Nephron (organoid): ENCODE measurements at regions not wholly inside any gene's neighbourhood (a gene's known extent, or its start where the extent isn't known, plus 50 kb on each side); places are given as distances from the start of the nearest gene placed in this dataset.

Experiments
- H3K27ac Mint-ChIP-seq, 3 experiments: 2 replicates each; pipeline ENCODE4 v1.8.0; 2020; ENCODE audit warnings: mixed read lengths in 3 of 3, mild to moderate bottlenecking in 2 of 3, moderate library complexity in 1 of 3
- H3K27me3 Mint-ChIP-seq: 2 replicates; pipeline ENCODE4 v1.8.0; 2021; ENCODE audit warnings: low read depth, mild to moderate bottlenecking, moderate library complexity, mixed read lengths
- H3K36me3 Mint-ChIP-seq: 2 replicates; pipeline ENCODE4 v1.8.0; 2020; ENCODE audit warnings: low read depth, mixed read lengths
- H3K4me1 Mint-ChIP-seq: 2 replicates; pipeline ENCODE4 v1.8.0; 2020; ENCODE audit warnings: mixed read lengths
- H3K4me3 Mint-ChIP-seq, 3 experiments: 2 replicates each; pipeline ENCODE4 v1.8.0; 2020; ENCODE audit warnings: mild to moderate bottlenecking in 3 of 3, mixed read lengths in 3 of 3, moderate library complexity in 2 of 3
- H3K9me3 Mint-ChIP-seq: 2 replicates; pipeline ENCODE4 v1.8.0; 2020; ENCODE audit warnings: mixed read lengths
- TF ChIP-seq, protein P1 (sequence below), 3 experiments: fragments of 200-600 bp; sonication (generic); IDR thresholded peaks; one replicate each; pipeline ENCODE4 v1.5.0; 2021; ENCODE audit warnings: antibody characterized with exemption in 3 of 3; ENCODE audit not compliant: unreplicated experiment in 3 of 3

DNA sequence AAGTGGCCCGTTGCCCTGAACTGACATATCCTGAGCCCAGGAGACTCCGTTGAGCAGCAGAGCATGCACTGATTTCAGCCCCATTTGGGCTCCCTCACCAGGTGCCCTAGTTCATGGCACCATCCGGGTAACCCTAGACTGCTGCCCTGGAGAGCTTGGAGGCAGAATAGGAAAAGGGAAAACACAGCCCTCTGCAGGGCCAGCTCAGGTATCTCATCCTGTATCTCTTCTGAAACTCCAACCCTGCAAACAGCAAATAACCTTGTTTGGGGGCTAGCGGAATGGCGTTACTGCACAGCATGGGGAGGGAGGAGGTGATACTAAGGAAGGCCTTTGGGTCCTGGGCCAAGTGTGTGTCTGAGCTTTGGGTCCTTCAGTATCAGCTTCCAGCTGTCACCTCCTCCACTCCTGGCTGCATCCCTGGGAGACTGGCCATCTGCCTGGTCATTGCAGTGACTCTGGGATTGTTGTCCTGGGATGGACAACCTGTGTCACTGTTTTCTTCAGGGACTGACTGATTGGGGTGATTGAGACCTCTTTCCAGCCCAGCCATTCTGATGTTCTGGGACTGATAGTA lies 233.8 kb upstream of the SKOR2 start:
- Mint-ChIP-seq H3K9me3 (no peaks in the 10 kb centered on the region), H3K36me3 (no peaks in the 10 kb centered on the region), H3K4me3 (no peak overlapping the region), H3K27me3 (peaks cover 53% of the 10 kb centered on the region), H3K27ac (no peak overlapping the region), H3K4me1 (no peaks in the 10 kb centered on the region)
- TF ChIP-seq, protein P1, sequence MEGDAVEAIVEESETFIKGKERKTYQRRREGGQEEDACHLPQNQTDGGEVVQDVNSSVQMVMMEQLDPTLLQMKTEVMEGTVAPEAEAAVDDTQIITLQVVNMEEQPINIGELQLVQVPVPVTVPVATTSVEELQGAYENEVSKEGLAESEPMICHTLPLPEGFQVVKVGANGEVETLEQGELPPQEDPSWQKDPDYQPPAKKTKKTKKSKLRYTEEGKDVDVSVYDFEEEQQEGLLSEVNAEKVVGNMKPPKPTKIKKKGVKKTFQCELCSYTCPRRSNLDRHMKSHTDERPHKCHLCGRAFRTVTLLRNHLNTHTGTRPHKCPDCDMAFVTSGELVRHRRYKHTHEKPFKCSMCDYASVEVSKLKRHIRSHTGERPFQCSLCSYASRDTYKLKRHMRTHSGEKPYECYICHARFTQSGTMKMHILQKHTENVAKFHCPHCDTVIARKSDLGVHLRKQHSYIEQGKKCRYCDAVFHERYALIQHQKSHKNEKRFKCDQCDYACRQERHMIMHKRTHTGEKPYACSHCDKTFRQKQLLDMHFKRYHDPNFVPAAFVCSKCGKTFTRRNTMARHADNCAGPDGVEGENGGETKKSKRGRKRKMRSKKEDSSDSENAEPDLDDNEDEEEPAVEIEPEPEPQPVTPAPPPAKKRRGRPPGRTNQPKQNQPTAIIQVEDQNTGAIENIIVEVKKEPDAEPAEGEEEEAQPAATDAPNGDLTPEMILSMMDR (IDR thresholded peaks at IDR 0.05; ENCODE audit: unreplicated experiment in 3 of 3), result no peak

DNA sequence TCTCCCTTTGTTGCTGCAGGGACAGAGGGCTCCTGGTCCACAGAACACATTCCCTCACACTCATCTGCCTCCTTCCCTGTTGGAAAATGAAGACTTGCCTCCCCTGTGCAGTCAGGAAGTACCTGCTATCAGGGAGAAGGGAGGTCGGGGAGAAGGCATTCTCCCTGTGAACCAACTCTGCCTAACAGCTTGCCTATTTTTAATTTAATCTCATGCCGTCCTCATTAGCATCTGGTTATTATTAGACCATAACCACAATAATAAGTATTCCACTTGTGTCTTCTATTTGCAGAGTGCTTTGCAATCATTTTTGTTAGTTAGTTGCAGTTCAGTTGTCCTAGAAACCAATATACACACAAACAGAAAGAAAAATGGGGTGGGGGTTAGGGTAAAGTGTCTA lies 232.6 kb upstream of the SKOR2 start:
- H3K4me1 Mint-ChIP-seq, result no peaks in the 10 kb centered on the region
- TF ChIP-seq, protein P1 (IDR thresholded peaks at IDR 0.05; ENCODE audit: unreplicated experiment in 3 of 3), result no peak
- peaks cover 58% of the 10 kb centered on the region for H3K27me3 Mint-ChIP-seq
- no peak overlapping the region for H3K27ac Mint-ChIP-seq
- no peaks in the 10 kb centered on the region for H3K36me3 Mint-ChIP-seq
- no peaks in the 10 kb centered on the region for H3K9me3 Mint-ChIP-seq
- H3K4me3 Mint-ChIP-seq, result no peak overlapping the region

DNA sequence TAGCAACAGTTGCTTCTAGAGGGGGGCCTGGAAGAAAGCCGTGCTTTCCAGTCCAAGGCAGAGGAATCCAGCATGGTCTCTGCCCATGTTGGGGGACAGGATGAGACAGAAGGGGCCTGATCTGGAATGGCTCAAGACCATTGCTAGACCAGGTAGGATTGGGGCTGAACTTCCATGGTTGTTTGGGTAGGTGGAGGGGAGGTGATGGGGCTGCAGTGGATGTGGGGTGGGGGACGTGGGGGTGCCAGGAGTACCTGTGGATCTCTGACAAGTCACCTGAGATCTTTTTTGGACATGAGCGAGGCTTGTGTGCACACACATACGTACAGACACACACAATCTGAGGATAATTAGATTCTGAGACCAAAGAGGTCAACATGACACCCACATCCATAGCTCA lies 228.7 kb upstream of the SKOR2 start:
- Mint-ChIP-seq H3K27ac (no peak overlapping the region), H3K4me3 (no peak overlapping the region), H3K9me3 (no peaks in the 10 kb centered on the region), H3K36me3 (no peaks in the 10 kb centered on the region), H3K27me3 (peaks cover 53% of the 10 kb centered on the region), H3K4me1 (no peaks in the 10 kb centered on the region)
- TF ChIP-seq, protein P1 (IDR thresholded peaks at IDR 0.05; ENCODE audit: unreplicated experiment in 3 of 3), result no peak

DNA sequence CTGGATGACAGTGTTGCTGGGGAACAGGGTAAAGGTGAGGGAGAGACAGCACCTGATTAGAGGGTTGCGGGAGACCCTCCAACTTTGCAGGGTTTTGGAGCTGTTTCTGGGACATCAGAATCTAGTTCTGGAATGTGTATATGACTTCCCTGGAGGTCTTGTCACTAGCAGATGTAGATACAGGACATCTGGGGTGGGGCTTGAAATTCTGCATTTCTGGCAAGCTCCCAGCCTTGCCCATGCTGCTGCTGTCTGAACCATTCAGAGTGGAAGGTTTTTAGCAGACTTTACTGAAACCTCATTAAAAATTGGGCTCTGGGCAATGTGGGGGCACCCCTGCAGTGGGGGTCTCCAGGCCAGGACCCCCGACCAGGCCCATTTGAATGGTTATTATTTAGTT lies 220.3 kb upstream of the SKOR2 start:
- H3K4me3 Mint-ChIP-seq, result no peak overlapping the region
- TF ChIP-seq, protein P1 (IDR thresholded peaks at IDR 0.05; ENCODE audit: unreplicated experiment in 3 of 3), result no peak
- no peaks in the 10 kb centered on the region for H3K9me3 Mint-ChIP-seq
- H3K27me3 Mint-ChIP-seq, result peaks cover 20% of the 10 kb centered on the region
- H3K4me1 Mint-ChIP-seq, result no peaks in the 10 kb centered on the region
- H3K27ac Mint-ChIP-seq, result no peak overlapping the region
- no peaks in the 10 kb centered on the region for H3K36me3 Mint-ChIP-seq

DNA sequence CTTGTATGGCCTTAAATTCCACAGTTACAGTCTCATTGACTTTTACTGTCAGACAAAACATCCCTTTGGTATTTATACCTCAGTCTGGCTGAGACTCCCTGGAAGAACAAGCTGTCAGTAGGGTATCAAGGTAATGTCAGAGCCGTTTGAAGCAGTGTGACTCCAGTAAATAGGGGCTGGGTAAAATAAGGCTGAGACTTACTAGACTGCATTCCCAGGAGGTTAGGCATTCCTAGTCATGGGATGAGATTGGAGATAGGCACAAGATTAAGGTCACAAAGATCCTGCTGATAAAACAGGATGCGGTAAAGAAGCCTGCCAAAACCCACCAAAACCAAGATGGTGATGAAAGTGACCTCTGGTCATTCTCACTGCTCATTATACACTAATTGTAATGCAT lies 219.5 kb upstream of the SKOR2 start:
- Mint-ChIP-seq H3K27ac (no peak overlapping the region), H3K4me3 (no peak overlapping the region), H3K27me3 (peaks cover 12% of the 10 kb centered on the region), H3K36me3 (no peaks in the 10 kb centered on the region), H3K9me3 (no peaks in the 10 kb centered on the region), H3K4me1 (no peaks in the 10 kb centered on the region)
- TF ChIP-seq, protein P1 (IDR thresholded peaks at IDR 0.05; ENCODE audit: unreplicated experiment in 3 of 3), result no peak

DNA sequence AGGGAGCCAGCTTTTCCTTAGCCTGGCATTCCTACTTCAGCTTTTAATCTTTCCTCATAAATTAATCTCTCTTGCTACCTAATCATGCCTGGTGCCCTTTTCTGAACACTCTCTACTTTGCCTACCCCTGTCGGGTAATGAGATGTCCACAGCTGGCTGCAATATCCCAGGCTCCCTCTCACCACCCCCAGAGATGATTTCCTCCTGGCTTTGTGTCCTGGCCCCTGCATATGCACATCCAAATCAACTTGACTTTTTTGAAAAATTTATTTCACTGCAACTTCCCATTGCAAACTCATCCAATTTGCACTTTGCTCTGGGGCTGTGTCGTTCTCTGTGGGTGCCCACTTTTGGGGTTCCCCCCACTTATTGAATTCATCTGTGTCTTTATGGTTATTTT lies 218.1 kb upstream of the SKOR2 start:
- no peaks in the 10 kb centered on the region for H3K36me3 Mint-ChIP-seq
- no peaks in the 10 kb centered on the region for H3K9me3 Mint-ChIP-seq
- no peak overlapping the region for H3K4me3 Mint-ChIP-seq
- TF ChIP-seq, protein P1 (IDR thresholded peaks at IDR 0.05; ENCODE audit: unreplicated experiment in 3 of 3), result no peak
- H3K4me1 Mint-ChIP-seq, result no peaks in the 10 kb centered on the region
- no peak overlapping the region for H3K27ac Mint-ChIP-seq
- H3K27me3 Mint-ChIP-seq, result peaks cover 5% of the 10 kb centered on the region
